ENCODE measurements at regions not wholly inside any gene's neighbourhood (a gene's known extent, or its start where the extent isn't known, plus 50 kb on each side); places are given as distances from the start of the nearest gene placed in this dataset.

- Histone ChIP-seq H3K27me3 (replicated peaks in 1 of 2; ENCODE audit: control insufficient read depth in 2 of 2, insufficient read depth in 2 of 2, low read length in 1 of 2) (no peaks in the 10 kb centered on the region; a peak in 1 of 4 replicates), H3K9ac (ENCODE audit: control insufficient read depth, insufficient read depth, low read length) (no peak overlapping the region), H3K4me2 (ENCODE audit: control insufficient read depth, insufficient read depth) (peak overlapping the region; percentile 96), H3K4me1 (ENCODE audit: control insufficient read depth, insufficient read depth, low read length) (no peaks in the 10 kb centered on the region; the same call in 1 of the 2 replicates), H3K27ac (ENCODE audit: control insufficient read depth, insufficient read depth) (no peak overlapping the region), H3K79me2 (ENCODE audit: control insufficient read depth, insufficient read depth, low read length) (no peaks in the 10 kb centered on the region), H3K36me3 (ENCODE audit: control insufficient read depth in 2 of 2, insufficient read depth in 2 of 2, low read length in 1 of 2) (no peaks in the 10 kb centered on the region), H4K20me1 (ENCODE audit: control insufficient read depth, insufficient read depth) (no peaks in the 10 kb centered on the region), H3K9me3 (replicated peaks; ENCODE audit: control insufficient read depth, insufficient read depth, low read length) (no peaks in the 10 kb centered on the region), H2AFZ (ENCODE audit: control insufficient read depth, low read depth, low read length) (peak overlapping the region; percentile 79), H3K4me3 (no peak overlapping the region; the same call in 1 of the 2 replicates)
- 32% methylated on average over 31 of the region's 40 CpGs for WGBS (ENCODE audit: insufficient coverage, insufficient replicate concordance, low lambda C conversion rate, missing lambda C conversion rate)
- no peak for DNase-seq (ENCODE audit: low read depth, low spot score)
- in situ Hi-C loops (cut with MboI) (loop anchor here (5.0 kb wide), 2 partner anchors 102 to 137 kb away; no protein-coding TSS in a partner anchor), intact Hi-C loops (cut with micrococcal nuclease; ENCODE audit: unreplicated experiment) (loop anchor here (1.0 to 2.0 kb wide), 2 partner anchors 113 to 144 kb away; no protein-coding TSS in a partner anchor)
- ATAC-seq, result peak; percentile 28
- POLR2A ChIA-PET, result no interaction called here
- TF ChIP-seq E2F4 (IDR thresholded peaks at IDR 0.05; ENCODE audit: low read depth, low read length) (no peak), NFXL1 (IDR thresholded peaks at IDR 0.05; ENCODE audit: borderline replicate concordance) (no peak), RELB (IDR thresholded peaks at IDR 0.05; ENCODE audit: low read depth) (no peak), LARP7 (IDR thresholded peaks at IDR 0.05) (peak; percentile 4; the same call in 1 of the 2 replicates), CREM (IDR thresholded peaks at IDR 0.05; ENCODE audit: low read depth) (no peak), ETV6 (conservative IDR thresholded peaks at IDR 0.05 in 1 of 2, IDR thresholded peaks at IDR 0.05 in 1 of 2; ENCODE audit: borderline replicate concordance in 1 of 2, low read depth in 1 of 2) (no peak), BCL11A (IDR thresholded peaks at IDR 0.05; ENCODE audit: low read depth, low read length) (no peak), E2F8 (IDR thresholded peaks at IDR 0.05; ENCODE audit: low read depth, partially characterized antibody) (no peak)
- no peak for FAIRE-seq
- RAD21 ChIA-PET (ENCODE audit: unreplicated experiment), result interaction anchor here (1.2 to 2.4 kb wide), 2 partner anchors 113 to 144 kb away, joined by 4 to 14 read pairs; no protein-coding TSS in a partner anchor
- CTCF ChIA-PET, result interaction anchor here (0.7 to 5.9 kb wide), 10 partner anchors 16 to 148 kb away, joined by 3 to 51 read pairs (median 4); no protein-coding TSS in a partner anchor
- no TSS peak for BruUV-seq (replicated peaks)
- SMC1A ChIA-PET (ENCODE audit: uncharacterized antibody, unreplicated experiment), result interaction anchor here (0.9 to 3.4 kb wide), 4 partner anchors 88 to 146 kb away, joined by 3 to 14 read pairs (median 4); no protein-coding TSS in a partner anchor
These were observed 62.2 kb downstream of the CCNE1 start for GRCh38 chr19:29873801-29874575.

Measured in GM12878 (cell line).